Urothelium cell line (cell line): ENCODE measurements at regions not wholly inside any gene's neighbourhood (a gene's known extent, or its start where the extent isn't known, plus 50 kb on each side); places are given as distances from the start of the nearest gene placed in this dataset.

ENCODE experiments used
- DNase-seq: peaks from one replicate; pipeline ENCODE4 v3.0.0; 2011; ENCODE audit warnings: low spot score, mixed read lengths
- FAIRE-seq: peaks from 2 replicates; lab custom pipeline; 2011; peaks lifted over from hg19 to GRCh38; lab: Jason Lieb, UNC

DNA sequence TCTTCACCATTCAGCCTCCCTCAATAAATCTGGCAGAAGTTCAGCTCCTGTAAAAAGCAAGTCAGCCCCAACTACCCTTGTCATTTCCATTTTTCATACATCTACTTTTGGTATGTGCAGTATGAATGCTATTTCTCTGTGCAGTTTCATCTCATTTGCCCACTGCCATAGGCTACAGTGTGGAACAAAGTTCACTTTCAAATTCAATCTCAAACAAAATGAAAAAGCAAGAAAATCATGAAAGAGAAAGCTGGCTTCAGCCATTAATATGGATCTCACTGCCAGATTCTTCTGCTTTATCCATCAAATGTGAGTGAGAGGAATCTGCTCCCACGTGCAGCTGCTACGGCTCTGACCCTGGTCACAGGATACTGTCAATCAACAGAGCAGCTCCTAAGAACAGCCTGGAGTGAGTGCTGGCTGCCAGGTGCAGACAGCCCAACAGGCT, 494.2 kb downstream of the ZNF608 start:
- DNase-seq (no peak), FAIRE-seq (no peak)

DNA sequence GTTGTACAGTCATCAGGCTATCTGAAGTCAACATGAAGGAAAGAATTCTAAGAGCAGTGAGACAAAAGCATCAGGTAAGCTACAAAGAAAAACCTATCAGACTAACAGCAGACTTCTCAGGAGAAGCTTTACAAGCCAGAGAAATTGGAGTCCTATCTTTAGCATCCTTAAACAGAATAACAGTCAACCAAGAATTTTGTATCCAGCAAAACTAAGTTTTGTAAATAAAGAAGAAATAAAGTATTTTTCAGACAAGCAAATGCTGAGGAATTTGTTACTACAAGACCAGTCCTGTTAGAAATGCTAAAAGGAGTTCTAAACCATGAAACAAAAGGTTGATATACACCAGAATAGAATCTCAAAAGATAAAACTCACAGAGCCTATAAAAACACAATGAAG, 501.2 kb downstream of the ZNF608 start:
- no peak for DNase-seq
- no peak for FAIRE-seq

DNA sequence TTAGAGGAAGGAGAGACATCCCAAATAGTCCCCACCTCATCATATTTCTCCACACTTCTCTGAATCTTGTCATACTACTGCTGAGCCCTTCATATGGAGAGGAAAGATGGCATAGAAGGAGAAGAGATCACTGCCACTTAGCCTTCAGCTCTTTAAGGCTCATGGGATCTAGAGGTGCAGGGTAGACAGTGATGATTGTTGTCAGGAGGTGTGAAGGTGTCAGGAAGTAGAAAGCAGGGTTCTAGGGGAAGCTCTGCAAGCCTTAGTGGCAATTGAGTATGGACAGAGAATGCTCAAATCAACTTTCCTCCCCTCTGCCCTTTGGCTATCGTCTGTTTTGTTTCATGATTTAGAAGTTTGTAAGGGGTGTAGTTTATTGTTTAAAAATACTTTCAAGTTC, 505.7 kb downstream of the ZNF608 start:
- FAIRE-seq = no peak
- DNase-seq = no peak

DNA sequence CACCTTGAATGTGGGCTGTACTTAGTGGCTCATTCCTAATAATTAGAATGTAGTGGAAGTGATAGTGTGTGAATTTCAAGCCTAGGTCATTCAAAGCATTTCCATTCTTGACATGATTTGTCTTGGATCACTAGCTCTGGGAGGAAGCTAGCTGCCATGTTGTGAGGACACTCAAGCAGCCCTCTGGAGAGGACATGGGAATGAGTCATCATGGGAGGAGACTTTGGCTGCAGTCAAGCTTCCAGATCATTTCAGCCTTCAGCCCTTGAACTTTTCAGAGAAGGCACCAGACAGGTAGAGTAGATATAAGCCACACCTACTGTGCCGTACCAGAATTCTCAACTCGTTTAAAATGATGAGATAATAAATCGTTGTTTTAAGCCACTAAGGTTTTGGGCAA, 506.9 kb downstream of the ZNF608 start:
- DNase-seq (no peak), FAIRE-seq (no peak)

DNA sequence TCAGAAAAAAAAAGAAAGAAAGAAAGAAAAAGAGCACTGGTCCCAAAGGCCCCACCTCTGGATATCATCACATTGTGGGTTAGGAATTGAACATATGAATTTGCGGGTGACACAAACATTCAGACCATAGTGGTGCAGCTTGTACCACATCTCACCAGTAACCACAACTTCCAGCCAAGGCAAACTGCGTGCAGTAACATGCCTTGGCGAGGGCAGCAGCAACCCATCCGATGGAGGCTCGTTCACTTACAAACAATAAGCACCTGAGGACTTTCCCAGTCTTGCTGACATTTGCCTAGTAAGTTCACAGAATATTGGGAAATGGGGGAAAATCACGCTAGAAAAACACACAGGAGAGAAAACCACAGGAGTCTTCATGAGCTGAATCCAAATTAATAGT, 508.1 kb downstream of the ZNF608 start:
- FAIRE-seq = no peak

DNA sequence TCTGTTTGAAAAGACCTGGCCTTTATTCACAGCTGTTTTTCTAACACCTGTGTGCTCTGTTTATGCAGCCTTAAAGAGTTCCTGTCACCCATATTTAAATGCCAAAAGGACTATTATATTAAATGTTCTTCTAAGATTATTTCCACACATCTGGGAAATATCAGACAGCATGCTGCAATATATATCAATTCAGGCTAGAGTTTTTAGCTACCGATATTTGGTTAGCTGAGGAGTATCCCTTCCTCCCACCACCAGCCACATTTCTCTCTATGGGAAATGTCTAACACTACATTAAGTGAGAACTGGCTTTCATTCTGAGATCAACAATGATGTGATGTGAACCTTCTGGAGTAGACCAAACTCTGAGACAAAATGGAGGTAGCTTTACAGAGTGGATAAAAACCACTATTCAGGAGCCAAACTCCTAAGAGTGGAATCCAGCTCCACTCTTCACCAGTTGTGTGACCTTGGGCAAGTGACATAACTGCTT, 509.2 kb downstream of the ZNF608 start:
- DNase-seq (no peak), FAIRE-seq (no peak)

More for the DNA sequence above, 508.1 kb downstream of the ZNF608 start:
- DNase-seq = no peak

DNA sequence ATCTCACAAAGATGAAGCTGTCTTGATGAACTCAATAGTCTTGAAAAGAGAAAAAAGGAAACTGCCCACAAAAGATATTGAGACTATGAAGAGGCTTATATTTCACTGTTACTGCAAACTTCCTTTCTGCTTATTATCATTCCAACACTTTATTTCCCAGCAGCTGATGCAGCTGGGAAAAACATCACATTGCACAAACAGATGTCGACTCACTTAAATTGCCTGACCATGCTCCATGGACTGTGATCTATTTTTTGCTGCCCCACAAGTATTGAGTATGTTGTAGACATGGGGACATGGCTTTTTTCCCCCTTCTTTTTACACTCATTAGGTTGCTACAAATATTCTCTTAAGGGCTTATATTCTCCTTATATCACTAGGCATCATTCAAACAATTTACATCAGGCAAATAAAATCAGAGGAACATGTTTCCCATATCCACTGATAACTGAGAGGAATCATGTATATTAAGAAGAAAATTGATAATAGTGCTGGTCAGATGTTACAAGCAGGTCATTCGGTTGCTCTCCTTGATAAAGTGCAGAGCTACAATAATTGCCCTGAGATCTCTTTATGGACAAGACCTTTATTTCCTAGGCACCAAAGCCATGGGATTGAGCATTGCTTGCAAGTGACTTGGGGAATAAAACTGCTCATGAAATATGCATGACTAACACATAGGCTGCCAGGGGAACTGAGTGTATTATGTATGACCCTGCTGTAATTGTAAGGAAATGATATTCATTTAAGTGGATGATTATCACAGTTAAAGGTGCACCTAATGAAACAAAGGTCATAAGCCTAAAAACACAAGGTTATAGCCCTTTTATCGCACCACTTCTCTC, 509.9 kb downstream of the ZNF608 start:
- FAIRE-seq (no peak), DNase-seq (no peak)

DNA sequence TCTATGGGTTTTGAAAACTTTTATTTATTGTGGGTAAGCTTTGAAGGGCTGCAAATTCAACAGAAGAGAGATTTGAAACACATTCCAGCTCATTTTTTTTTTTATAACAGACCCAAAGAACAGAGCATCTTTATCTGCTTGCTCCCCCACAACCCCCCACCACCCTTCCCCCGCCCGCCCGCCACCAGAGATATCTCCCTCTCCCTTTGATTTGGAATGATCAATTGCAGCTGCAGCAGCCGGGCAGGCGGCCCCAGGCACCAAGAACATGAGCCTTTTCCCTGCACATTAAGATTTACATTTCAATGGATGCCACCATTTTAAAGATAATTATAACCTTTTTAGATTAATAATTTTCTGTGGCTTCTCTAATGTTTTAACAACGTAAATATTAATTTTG, 510.9 kb downstream of the ZNF608 start:
- DNase-seq = no peak
- no peak for FAIRE-seq

DNA sequence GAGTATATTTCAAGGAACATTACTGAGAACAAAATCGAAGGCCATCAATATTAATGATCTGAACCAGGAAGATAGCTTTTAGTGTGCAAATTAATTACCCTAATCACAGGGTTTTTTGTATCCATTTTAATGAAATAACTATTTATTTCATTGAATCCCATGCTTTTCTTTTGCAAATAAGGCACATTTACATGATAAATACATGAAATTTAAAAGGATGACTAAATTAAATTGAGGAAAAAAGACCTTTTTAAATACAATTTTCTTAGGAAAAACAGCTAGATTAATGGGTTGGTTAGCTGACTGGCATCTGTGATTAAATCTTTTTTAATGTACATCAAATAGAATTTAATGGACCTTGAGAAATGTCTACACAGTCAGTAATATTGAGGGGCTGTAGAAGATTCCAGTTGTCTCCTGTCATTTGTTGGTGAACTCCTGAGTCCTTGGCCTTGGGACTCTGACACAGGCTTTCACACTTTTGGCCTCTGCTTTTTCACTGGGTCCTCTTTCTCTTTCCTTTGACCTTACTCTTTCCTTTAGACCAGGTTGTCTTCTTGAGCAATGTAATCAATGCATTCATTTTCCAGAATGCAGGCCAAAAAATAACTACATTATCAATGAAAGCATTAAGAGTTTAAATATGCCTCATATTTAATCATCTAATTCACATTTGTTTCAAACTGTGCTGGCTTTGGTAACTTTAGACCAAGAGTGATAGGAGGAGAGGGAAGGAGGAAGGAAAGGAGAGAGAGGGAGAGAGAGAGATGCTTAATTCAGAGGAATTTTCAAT, 511.5 kb downstream of the ZNF608 start:
- DNase-seq (no peak), FAIRE-seq (no peak)

DNA sequence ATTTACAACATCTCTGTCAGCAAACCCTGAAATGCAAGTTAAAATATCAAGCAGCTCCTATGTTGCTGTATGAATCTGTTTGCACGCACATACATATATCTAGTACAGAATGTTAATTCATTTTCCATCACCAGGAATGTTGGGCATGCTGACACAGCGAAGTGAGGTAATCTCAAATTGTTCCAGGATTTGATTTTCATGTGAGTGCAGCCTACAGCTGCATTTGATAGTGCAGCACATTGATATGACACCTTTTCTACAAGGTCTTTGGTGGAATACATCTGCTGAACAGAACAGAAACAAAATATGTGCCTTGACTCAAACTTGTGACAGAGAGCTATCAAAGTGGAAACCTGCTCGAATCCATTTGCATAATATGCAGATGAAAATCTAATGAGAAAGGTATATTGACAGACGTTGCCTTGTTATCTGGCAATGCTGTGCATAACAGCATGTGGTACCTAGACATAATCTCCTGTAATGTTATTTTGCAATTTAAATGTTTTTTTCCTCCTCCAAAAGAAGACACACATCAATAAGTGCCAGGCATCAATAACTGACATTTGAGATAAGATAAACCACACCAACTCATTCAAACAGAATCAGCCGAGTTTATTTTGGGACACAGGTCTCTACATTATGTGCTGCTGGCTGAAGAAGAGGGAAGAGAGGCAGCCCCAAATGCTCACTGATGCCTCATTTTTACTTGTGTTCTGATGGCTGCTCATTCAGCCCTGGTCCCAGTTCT, 512.2 kb downstream of the ZNF608 start:
- DNase-seq (no peak), FAIRE-seq (no peak)

DNA sequence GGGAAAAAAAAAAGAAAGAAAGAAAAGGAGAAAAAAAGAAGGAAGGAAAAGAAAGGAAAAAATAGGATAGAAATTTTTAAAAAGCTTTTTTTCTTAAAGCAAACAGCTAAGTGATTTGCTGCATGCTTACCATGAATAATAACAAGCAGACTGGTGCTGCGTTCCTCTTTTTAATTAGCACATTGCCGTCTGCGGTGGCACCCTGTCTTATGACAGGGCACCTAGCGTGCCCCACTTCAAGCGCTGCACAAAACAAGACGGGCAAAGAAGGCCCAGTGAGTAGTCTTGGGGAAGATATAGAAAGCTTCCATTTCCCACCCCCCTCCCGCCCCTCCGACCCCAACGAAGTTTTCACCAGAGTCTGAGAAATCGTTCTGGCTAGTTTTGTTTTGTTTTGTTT, 513.9 kb downstream of the ZNF608 start:
- FAIRE-seq (no peak), DNase-seq (no peak)

DNA sequence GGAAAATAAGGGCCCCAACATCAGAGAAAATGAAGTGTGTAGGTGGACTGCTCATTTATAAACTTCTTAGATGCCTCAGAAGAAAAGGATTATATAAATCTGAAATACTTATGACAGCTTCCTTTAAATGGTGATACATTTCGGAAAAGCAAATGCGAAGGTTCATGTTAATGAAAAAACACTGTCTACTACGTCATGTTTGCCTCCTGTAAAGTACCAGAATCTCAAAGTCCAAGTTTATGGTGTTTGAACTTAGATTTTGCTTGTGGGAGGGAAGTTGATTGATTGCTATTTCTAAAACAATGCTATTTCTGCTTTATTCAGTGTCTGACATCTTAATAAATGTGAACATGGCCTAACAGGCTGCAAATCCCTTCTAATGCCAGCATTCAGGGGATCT, 514.6 kb downstream of the ZNF608 start:
- DNase-seq = no peak

DNA sequence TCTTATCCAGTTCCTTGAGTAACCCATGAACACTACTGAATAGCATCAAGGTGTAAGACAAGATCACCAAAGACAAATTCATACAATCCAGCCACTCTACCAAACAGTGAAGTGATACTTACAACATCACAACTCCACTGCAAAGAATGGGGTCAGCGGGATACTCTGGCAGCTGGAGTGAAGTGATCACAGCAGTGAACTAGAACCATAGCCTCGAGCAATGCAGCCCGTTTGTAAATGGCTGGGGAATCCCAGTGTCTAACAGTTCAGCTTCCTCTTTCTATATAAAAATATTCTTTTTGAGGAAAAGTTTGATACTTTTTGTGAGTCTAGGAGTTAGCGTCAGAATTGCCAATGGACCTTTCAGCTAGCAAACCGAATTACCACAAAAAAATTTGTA, 515.2 kb downstream of the ZNF608 start:
- FAIRE-seq = no peak
- DNase-seq = no peak

More for the DNA sequence above, 514.6 kb downstream of the ZNF608 start:
- FAIRE-seq = no peak

DNA sequence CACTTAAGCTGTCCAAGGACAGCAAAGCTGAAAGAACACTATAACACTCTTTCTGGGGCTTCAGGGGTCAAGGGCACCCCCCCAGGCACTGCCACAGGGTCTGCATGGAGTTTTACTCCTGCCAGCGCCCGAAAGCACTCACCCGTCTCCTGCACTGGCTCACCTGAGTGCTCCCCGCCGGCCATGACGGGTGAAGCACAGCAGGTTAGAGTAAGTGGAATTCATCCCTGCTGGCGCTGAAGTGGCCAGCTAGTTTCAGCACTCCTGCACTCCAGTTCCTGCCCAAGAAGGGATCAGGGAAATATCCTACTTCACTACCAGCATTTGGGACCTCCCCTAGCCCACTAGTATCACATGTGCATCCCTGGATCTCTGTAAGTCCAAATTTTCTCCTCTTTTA, 516.0 kb downstream of the ZNF608 start:
- FAIRE-seq (no peak), DNase-seq (no peak)

DNA sequence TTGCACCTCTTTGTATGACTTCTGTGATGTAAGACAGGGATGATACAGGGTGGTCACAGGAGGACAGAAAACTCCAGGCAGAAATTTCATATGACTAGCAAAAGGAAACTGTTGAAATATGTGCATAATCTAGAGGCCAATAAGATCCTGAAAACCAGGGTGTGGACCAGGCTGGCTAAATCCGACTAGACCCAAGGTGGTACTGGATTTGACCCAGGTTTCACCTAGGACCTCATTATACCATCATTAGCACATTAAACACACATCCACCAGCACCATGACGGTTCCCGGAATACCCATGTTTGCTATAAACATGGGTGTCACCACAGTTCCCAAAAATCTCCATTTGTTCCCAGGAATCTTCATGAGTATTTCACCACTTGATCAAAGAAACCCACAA, 517.1 kb downstream of the ZNF608 start:
- FAIRE-seq = no peak
- no peak for DNase-seq

DNA sequence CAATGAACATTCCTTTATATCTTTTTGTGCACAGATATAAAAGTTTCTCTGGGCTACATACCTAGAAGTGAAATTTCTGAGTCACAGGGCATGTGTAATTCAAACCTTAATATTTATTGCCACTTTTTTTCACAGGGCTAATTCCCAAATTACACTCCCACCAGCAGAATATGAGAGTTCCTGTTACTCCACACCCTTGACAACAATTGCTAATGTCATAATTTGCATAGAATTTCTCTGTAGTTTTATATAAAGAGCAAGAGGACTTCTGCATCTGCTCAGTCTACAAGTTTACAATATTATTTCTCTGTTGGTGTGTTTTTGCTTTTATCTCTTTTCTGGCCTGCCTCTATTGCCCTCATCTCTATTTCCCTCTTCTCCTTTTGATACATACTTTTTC, 518.5 kb downstream of the ZNF608 start:
- no peak for DNase-seq
- FAIRE-seq = no peak

DNA sequence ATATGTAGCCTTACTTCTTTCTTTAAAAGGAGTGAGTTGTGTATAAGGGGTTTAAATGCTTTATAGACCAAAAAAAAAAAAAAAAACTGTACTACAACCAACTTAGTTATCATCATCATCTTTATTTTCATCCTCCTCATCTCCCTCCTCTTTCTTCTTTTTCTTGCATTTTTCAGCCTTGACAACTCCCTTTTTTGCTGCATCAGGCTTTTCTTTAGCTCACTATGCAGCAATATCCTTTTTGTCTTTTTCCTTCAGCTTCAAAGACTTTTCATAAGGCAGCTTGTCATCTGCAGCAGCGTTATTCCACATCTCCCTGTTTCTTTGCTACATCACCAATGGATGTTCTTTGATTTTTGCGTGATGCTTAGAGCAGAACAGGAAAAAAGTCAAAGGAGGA, 526.0 kb downstream of the ZNF608 start:
- FAIRE-seq (no peak), DNase-seq (no peak)

DNA sequence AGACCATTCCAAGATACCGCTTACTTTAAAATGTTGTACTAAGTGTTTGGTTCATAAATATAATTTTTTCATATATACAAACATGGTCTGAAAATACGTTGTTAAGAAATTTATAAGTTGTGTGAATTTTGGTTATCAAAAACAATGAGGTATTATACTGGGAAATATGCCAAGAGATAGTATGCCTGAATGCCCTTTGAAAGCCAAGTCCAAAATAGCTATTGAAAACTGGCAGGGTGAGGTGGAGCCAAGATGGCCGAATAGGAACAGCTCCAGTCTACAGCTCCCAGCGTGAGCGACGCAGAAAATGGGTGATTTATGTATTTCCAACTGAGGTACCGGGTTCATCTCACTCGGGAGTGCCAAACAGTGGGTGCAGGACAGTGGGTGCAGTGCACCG, 533.5 kb downstream of the ZNF608 start:
- FAIRE-seq = no peak
- DNase-seq = no peak

DNA sequence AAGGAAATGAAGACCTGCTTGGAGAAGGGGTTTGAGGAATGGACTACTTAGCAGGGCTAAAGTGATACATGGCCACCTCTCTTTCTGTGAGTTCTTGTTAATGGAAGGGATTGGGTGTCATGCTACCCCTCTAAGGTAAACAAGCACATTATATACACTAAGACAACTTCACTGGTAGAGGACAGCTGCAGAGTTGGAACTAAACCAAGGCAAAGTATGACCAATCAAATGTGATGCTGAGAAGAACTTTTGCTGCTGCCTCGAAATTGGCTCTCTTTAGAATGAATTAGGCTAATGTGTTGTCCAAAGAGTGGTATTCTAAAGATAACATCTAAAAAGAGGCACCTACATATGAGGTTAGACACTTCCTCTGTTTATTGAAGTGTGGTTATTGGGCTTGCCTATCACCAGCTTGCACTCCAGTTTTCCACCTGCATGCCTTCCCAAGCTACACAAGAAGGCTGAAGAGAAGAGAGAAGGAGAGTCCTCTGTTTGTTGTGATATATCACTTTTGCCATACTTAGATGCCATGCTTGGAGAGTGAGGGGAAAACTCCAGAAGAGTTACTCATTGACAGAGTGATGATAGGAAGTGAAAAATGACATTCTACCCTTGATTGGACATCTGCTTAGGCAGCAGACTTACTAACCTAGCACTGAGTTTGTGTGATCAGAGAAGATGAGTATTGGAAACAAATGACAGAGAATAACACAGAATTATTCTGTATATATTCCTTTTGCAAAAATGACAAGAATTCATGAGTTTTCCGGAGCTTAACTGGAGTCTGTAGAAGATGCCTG, 536.1 kb downstream of the ZNF608 start:
- DNase-seq (no peak), FAIRE-seq (peak; percentile 20)

DNA sequence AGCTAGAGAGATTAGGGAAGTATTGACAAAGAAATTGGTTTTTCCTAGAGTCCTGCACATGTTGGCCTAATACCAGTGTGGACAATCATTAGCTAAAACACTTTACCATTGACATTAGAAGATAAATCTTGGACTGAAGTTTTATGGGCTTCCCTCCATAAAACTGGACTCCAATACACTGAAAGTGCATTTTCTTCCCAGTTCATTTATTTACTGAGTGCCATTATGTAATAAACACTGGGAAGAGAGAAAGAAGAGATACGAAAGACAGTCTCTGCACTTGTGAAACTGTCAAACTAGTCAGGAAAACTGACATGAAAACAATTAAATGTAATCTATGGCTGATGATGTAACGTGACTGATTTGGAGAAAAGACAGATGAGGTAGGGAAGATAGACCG, 539.3 kb downstream of the ZNF608 start:
- FAIRE-seq = no peak
- DNase-seq = no peak
